Esophagus squamous epithelium (tissue), 5 donors: ENCODE measurements at regions not wholly inside any gene's neighbourhood (a gene's known extent, or its start where the extent isn't known, plus 50 kb on each side); places are given as distances from the start of the nearest gene placed in this dataset.

ENCODE experiments used
- DNase-seq: peaks from one replicate; lab custom pipeline; 2025; lab: John Stamatoyannopoulos, UW
- H3K27ac ChIP-seq, 4 donors: fragments of 200-600 bp; sonication (generic); one replicate each; pipeline ENCODE4 v1.5.1; 2016 to 2019; ENCODE audit warnings: mild to moderate bottlenecking in 1 of 4
- H3K27me3 ChIP-seq, 4 donors: fragments of 200-600 bp; sonication (generic); 1 replicate in 3 of 4; 2 replicates in 1 of 4; pipeline versions ENCODE4 v1.5.1 to v1.6.0; 2017 to 2021; ENCODE audit warnings: antibody characterized with exemption in 1 of 4
- H3K36me3 ChIP-seq, 3 donors: fragments of 200-600 bp; sonication (generic); one replicate each; pipeline ENCODE4 v1.5.1; 2016 to 2019
- H3K4me1 ChIP-seq, 3 donors: fragments of 200-600 bp; sonication (generic); one replicate each; pipeline ENCODE4 v1.5.1; 2017 to 2019
- H3K4me3 ChIP-seq, 4 donors: fragments of 200-600 bp; sonication (generic); 1 replicate in 3 of 4; 2 replicates in 1 of 4; pipeline ENCODE4 v1.5.1; 2016 to 2019; ENCODE audit warnings: mild to moderate bottlenecking in 2 of 4, moderate library complexity in 1 of 4
- H3K9me3 ChIP-seq, 3 donors: fragments of 200-600 bp; sonication (generic); one replicate each; pipeline ENCODE4 v1.5.1; 2016 to 2019
- POLR2A ChIP-seq, 4 donors: fragments of 450-650 bp; IDR thresholded peaks; one replicate each; pipeline ENCODE4 v1.6.1; 2017; ENCODE audit warnings: antibody characterized with exemption in 4 of 4, mild to moderate bottlenecking in 4 of 4, moderate library complexity in 3 of 4
- WGBS, 2 donors: methylation state at CpG; one replicate each; pipeline ENCODE4 v1.1.5; 2018; 5-methylcytosine and 5-hydroxymethylcytosine counted together
- intact Hi-C: fragments of 100-400 bp; cut with DNase I; formaldehyde crosslinking; loops from one replicate; pipeline ENCODE4 v1.15.0; 2022
- TF ChIP-seq, protein P1 (sequence below), 6 experiments: fragments of 450-650 bp in 4 of 6; fragments of 200-600 bp in 2 of 6; sonication (generic) in 2 of 6; IDR thresholded peaks; one replicate each; pipeline ENCODE4 v1.5.1; 2016 to 2019; ENCODE audit warnings: antibody characterized with exemption in 6 of 6, mild to moderate bottlenecking in 4 of 6, moderate library complexity in 4 of 6
- donor health status: DM: yes; HTN: yes; CAD: no.

DNA sequence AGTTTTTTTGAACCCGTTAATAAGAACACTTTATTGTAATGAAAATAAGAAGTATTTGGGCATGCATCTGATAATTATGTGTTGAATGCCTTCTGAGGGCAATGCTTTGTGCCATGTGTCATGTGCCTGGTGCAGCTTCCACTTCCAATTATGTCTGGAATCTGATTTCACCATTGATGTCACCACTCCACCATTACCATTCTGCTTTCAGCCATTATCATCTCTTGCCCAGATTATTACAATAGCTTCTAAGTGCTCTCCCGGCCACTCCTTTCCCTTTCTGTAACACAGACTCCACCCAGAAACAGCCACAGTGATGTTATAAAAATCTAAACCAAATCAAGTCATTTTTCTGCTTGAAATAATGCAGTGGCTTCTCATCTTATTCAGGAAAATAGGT is 171.7 kb downstream of the C9orf152 start:
- Histone ChIP-seq H3K9me3 (no peaks in the 10 kb centered on the region), H3K36me3 (no peaks in the 10 kb centered on the region), H3K27me3 (no peaks in the 10 kb centered on the region), H3K4me1 (peaks cover 0 to 16% (median 0%) of the 10 kb centered on the region in 3 donors), H3K4me3 (no peak overlapping the region), H3K27ac (no peak overlapping the region)
- intact Hi-C loops, result no loop called here
- no peak for DNase-seq
- TF ChIP-seq, protein P1, sequence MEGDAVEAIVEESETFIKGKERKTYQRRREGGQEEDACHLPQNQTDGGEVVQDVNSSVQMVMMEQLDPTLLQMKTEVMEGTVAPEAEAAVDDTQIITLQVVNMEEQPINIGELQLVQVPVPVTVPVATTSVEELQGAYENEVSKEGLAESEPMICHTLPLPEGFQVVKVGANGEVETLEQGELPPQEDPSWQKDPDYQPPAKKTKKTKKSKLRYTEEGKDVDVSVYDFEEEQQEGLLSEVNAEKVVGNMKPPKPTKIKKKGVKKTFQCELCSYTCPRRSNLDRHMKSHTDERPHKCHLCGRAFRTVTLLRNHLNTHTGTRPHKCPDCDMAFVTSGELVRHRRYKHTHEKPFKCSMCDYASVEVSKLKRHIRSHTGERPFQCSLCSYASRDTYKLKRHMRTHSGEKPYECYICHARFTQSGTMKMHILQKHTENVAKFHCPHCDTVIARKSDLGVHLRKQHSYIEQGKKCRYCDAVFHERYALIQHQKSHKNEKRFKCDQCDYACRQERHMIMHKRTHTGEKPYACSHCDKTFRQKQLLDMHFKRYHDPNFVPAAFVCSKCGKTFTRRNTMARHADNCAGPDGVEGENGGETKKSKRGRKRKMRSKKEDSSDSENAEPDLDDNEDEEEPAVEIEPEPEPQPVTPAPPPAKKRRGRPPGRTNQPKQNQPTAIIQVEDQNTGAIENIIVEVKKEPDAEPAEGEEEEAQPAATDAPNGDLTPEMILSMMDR (IDR thresholded peaks at IDR 0.05), result no peak
- TF ChIP-seq POLR2A (IDR thresholded peaks at IDR 0.05), result no peak
- WGBS, 2 donors, result 69 to 80% methylated on average over 2 of the region's 2 CpGs

DNA sequence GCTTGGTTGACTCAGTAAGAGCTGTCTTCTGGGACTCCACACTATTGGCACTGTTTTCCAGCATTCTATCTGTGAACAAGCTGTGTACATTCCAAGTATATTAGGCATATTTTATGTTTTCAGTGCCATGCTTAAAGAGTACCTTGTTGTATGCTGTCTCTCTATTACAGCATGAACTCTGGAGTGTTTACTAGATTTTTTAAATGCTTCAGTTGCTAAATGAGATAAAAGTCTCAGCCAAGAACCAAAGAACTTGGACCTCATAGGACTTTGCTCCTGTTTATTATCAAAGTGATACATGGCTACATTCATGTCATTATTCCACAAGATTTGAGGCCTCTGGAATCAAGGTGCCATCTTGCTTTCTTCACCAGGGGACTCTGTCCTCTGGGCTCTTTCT is 167.2 kb downstream of the C9orf152 start:
- H3K27ac ChIP-seq, result peak overlapping the region in 1 of 4 donors; percentile 44
- no peaks in the 10 kb centered on the region for H3K27me3 ChIP-seq
- no peaks in the 10 kb centered on the region for H3K9me3 ChIP-seq
- intact Hi-C loops, result loop anchor here (5.0 kb wide), 1 partner anchor 128 kb away; no protein-coding TSS in a partner anchor
- no peak for DNase-seq
- no peak overlapping the region for H3K4me3 ChIP-seq
- no peaks in the 10 kb centered on the region for H3K36me3 ChIP-seq
- TF ChIP-seq, protein P1 (IDR thresholded peaks at IDR 0.05), result no peak
- TF ChIP-seq POLR2A (IDR thresholded peaks at IDR 0.05), result no peak
- peaks cover 0 to 7% (median 0%) of the 10 kb centered on the region in 3 donors for H3K4me1 ChIP-seq

GRCh38 chr9:110041452-110041851 is 166.5 kb downstream of the C9orf152 start:
- no peak for DNase-seq
- TF ChIP-seq, protein P1 (IDR thresholded peaks at IDR 0.05), result no peak
- no peak for TF ChIP-seq POLR2A (IDR thresholded peaks at IDR 0.05)
- Histone ChIP-seq H3K9me3 (no peaks in the 10 kb centered on the region), H3K27ac (peak overlapping the region in 1 of 4 donors; percentile 44), H3K4me1 (peaks cover 0 to 7% (median 0%) of the 10 kb centered on the region in 3 donors), H3K36me3 (no peaks in the 10 kb centered on the region), H3K4me3 (no peak overlapping the region), H3K27me3 (no peaks in the 10 kb centered on the region)
- WGBS, 2 donors, result 54 to 77% methylated on average over 5 of the region's 5 CpGs
- intact Hi-C loops, result loop anchor here (5.0 kb wide), 1 partner anchor 129 kb away; no protein-coding TSS in a partner anchor

DNA sequence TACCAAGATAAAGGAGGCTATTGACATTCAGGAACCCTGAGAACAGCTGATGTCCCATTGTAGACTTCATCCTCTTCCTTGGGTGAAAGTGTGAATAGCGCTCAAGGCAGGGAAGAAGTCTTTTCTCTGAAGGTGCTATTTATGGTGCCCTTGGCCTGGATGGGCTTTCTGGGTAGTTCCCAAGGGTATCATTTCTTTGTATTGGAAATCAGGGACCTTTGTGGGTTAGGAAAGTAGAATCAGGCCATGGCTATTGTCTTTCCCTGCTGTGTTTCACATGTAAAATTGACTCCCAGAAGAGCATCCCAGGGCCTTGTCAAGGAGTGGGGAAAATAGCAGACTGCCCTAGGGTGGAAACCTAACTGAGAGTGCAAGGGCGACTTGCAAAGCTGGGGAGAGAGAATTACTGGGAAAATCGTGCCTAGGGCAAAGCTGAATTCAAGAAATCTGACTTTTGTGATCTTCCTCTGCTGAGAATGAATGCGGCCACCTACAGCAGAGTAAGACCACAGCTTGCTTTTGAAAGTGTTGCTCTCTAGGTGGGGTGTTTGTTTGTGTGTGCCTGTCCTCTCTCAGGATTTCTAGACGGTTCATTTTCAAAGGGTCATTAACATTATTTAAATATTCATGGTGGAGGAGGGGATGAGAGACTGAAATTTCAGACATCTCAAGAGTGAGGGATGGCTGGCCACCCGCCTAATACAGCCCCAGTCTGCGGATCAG is 160.6 kb downstream of the C9orf152 start:
- Histone ChIP-seq H3K4me1 (peaks cover 13 to 46% (median 28%) of the 10 kb centered on the region in 3 donors), H3K36me3 (no peaks in the 10 kb centered on the region), H3K9me3 (no peaks in the 10 kb centered on the region), H3K27ac (peak overlapping the region in 3 of 4 donors; percentile 12 to 91 (median 86)), H3K4me3 (peak overlapping the region in 3 of 4 donors; percentile 70 to 89 (median 76)), H3K27me3 (peaks cover 0 to 41% (median 0%) of the 10 kb centered on the region in 4 donors)
- intact Hi-C loops, result no loop called here
- WGBS, 2 donors, result 50 to 55% methylated on average over 7 of the region's 7 CpGs
- DNase-seq, result no peak
- TF ChIP-seq, protein P1 (IDR thresholded peaks at IDR 0.05), result no peak
- TF ChIP-seq POLR2A (IDR thresholded peaks at IDR 0.05), result no peak

GRCh38 chr9:110047955-110048402 is 160.0 kb downstream of the C9orf152 start:
- no peak for TF ChIP-seq POLR2A (IDR thresholded peaks at IDR 0.05)
- TF ChIP-seq, protein P1 (IDR thresholded peaks at IDR 0.05), result no peak
- peaks cover 13 to 46% (median 28%) of the 10 kb centered on the region in 3 donors for H3K4me1 ChIP-seq
- H3K36me3 ChIP-seq, result no peaks in the 10 kb centered on the region
- no peaks in the 10 kb centered on the region for H3K9me3 ChIP-seq
- H3K27ac ChIP-seq, result peak overlapping the region in 3 of 4 donors; percentile 12 to 91 (median 86)
- WGBS, 2 donors, result 9 to 11% methylated on average over 11 to 24 of the region's 27 CpGs
- peak overlapping the region; percentile 45 to 89 (median 73) for H3K4me3 ChIP-seq
- intact Hi-C loops, result no loop called here
- peaks cover 0 to 41% (median 0%) of the 10 kb centered on the region in 4 donors for H3K27me3 ChIP-seq
- DNase-seq, result no peak
